Activated naive CD4-positive, alpha-beta T cell treated with anti-CD3 and anti-CD28 coated beads for 36 hours (primary cell): ENCODE measurements at regions not wholly inside any gene's neighbourhood (a gene's known extent, or its start where the extent isn't known, plus 50 kb on each side); places are given as distances from the start of the nearest gene placed in this dataset.
A peak's percentile ranks its signal among the peaks of the same experiment; 100 is the strongest.

Source experiments
- CTCF ChIA-PET: fragments of 350-600 bp; sonication (Branson Sonifier 250); formaldehyde crosslinking; loops from one replicate; lab custom pipeline; 2021; ENCODE audit warnings: antibody characterized with exemption; lab: Charles Lee
- DNase-seq: peaks from one replicate; pipeline ENCODE4 v3.0.0-alpha.2; 2020
- H3K27ac Mint-ChIP-seq: one replicate; pipeline ENCODE4 v1.8.0; 2021; ENCODE audit warnings: mild to moderate bottlenecking, mixed read lengths
- H3K27me3 Mint-ChIP-seq: one replicate; pipeline ENCODE4 v1.8.0; 2021; ENCODE audit warnings: low read depth, mixed read lengths
- H3K36me3 Mint-ChIP-seq: one replicate; pipeline ENCODE4 v1.8.0; 2021; ENCODE audit warnings: low read depth, mixed read lengths
- H3K4me1 Mint-ChIP-seq: one replicate; pipeline ENCODE4 v1.8.0; 2021; ENCODE audit warnings: low read depth, mixed read lengths
- H3K4me3 Mint-ChIP-seq: one replicate; pipeline ENCODE4 v1.8.0; 2021; ENCODE audit warnings: mild to moderate bottlenecking, moderate library complexity, mixed read lengths
- H3K9me3 Mint-ChIP-seq: one replicate; pipeline ENCODE4 v1.8.0; 2021; ENCODE audit warnings: mixed read lengths
- intact Hi-C: fragments of 100-400 bp; cut with micrococcal nuclease; formaldehyde crosslinking; loops from one replicate; pipeline ENCODE4 v1.15.1; 2023

- Mint-ChIP-seq H3K4me1 (peaks cover 14% of the 10 kb centered on the region), H3K27me3 (no peaks in the 10 kb centered on the region), H3K27ac (no peak overlapping the region), H3K36me3 (no peaks in the 10 kb centered on the region), H3K4me3 (no peak overlapping the region), H3K9me3 (no peaks in the 10 kb centered on the region)
- intact Hi-C loops = no loop called here
- CTCF ChIA-PET = no interaction called here
- no peak for DNase-seq
Measured at GRCh38 chr2:64823794-64824193, 165.4 kb upstream of the SLC1A4 start.

DNA sequence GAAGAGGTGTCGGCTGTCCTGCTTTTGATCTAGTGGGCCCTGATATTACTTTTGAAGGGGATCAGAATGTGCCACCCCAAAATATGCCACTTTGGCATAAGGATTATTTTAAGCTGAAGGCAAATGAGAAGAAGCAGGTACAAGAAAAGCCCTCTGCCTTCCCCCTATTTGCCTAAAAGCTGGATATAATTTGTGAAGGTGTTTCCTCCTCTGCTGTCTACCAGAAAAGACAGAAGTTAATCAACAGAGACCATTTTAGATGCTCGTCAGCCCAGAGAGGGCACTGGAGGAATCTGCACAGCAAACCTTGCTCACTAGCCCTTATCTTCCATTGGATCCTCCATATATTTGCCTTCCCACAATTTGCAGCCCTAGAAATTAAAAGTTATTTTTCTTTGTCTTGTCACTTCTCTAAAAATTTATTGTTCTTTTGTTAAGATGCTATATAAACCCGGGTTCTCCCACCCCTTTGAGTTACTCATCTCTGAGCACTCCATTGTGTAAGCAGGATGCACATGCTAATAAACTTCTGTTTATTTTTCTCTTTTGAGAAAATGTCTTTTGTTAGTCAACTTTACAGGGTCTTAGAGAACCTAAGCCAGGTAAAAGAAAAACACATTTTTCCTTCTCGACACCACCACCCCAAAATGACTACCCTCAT, 163.2 kb upstream of the SLC1A4 start:
- H3K9me3 Mint-ChIP-seq = peaks cover 1% of the 10 kb centered on the region
- CTCF ChIA-PET = no interaction called here
- H3K4me3 Mint-ChIP-seq = no peak overlapping the region
- no peak for DNase-seq
- peaks cover 8% of the 10 kb centered on the region for H3K4me1 Mint-ChIP-seq
- no peaks in the 10 kb centered on the region for H3K36me3 Mint-ChIP-seq
- no peak overlapping the region for H3K27ac Mint-ChIP-seq
- intact Hi-C loops = no loop called here
- no peaks in the 10 kb centered on the region for H3K27me3 Mint-ChIP-seq

DNA sequence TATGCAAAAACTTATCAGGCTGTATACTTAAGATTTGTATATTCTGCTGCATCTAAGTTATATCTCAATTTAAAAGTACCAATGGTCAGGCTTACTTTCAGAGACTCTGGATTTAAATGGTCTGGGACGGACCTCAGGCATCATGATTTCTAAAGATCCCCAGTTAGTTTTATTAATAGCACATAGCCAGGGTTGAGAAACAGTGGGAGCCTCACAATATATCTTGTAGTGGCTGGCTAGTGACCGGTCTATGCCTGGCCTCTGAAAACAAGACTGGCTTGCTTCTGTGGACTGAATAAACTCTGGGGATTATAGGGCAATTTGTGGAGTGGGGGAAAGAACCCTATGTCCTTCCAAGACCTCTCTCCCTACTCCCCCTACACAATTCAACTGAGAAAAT, 162.5 kb upstream of the SLC1A4 start:
- no peak for DNase-seq
- Mint-ChIP-seq H3K27me3 (no peaks in the 10 kb centered on the region), H3K36me3 (no peaks in the 10 kb centered on the region), H3K27ac (no peak overlapping the region), H3K9me3 (peaks cover 1% of the 10 kb centered on the region), H3K4me3 (no peak overlapping the region), H3K4me1 (peaks cover 16% of the 10 kb centered on the region)
- CTCF ChIA-PET = no interaction called here
- intact Hi-C loops = no loop called here

GRCh38 chr2:64828261-64828660, 160.9 kb upstream of the SLC1A4 start:
- Mint-ChIP-seq H3K9me3 (peaks cover 1% of the 10 kb centered on the region), H3K4me1 (peaks cover 16% of the 10 kb centered on the region)
- intact Hi-C loops = no loop called here

DNA sequence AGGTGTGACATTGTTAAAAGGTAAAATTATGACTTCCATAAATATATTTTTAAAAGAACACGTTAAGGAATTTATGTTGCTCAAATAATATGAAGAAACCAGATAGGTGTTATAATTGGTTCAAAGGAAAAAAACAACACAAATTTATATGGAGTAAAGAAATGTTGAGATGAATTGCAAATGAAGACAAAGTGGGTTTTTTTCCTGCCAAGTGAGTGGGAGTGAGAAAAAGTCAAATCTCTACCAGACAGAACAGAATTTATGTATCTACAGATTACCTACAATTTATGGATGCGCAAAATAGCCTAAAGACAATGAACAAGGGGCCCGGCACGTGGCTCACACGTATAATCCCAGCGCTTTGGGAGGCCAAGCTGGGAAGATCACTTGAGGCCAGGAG, 159.7 kb upstream of the SLC1A4 start:
- CTCF ChIA-PET = interaction anchor here (1.4 to 6.2 kb wide), 2 partner anchors 180 to 276 kb away, joined by 3 to 105 read pairs; partner anchors contain the start of gene SERTAD2
- intact Hi-C loops = no loop called here
- Mint-ChIP-seq H3K36me3 (no peaks in the 10 kb centered on the region), H3K4me1 (peaks cover 16% of the 10 kb centered on the region), H3K9me3 (peaks cover 1% of the 10 kb centered on the region), H3K27ac (no peak overlapping the region), H3K4me3 (no peak overlapping the region), H3K27me3 (peaks cover 5% of the 10 kb centered on the region)
- DNase-seq = no peak

More at GRCh38 chr2:64828261-64828660, 160.9 kb upstream of the SLC1A4 start:
- H3K4me3 Mint-ChIP-seq = no peak overlapping the region
- no peaks in the 10 kb centered on the region for H3K27me3 Mint-ChIP-seq
- no peaks in the 10 kb centered on the region for H3K36me3 Mint-ChIP-seq
- CTCF ChIA-PET = interaction anchor here (0.5 to 6.2 kb wide), 5 partner anchors 31 to 274 kb away, joined by 3 to 105 read pairs (median 3); partner anchors contain the start of gene SERTAD2
- DNase-seq = no peak
- no peak overlapping the region for H3K27ac Mint-ChIP-seq

DNA sequence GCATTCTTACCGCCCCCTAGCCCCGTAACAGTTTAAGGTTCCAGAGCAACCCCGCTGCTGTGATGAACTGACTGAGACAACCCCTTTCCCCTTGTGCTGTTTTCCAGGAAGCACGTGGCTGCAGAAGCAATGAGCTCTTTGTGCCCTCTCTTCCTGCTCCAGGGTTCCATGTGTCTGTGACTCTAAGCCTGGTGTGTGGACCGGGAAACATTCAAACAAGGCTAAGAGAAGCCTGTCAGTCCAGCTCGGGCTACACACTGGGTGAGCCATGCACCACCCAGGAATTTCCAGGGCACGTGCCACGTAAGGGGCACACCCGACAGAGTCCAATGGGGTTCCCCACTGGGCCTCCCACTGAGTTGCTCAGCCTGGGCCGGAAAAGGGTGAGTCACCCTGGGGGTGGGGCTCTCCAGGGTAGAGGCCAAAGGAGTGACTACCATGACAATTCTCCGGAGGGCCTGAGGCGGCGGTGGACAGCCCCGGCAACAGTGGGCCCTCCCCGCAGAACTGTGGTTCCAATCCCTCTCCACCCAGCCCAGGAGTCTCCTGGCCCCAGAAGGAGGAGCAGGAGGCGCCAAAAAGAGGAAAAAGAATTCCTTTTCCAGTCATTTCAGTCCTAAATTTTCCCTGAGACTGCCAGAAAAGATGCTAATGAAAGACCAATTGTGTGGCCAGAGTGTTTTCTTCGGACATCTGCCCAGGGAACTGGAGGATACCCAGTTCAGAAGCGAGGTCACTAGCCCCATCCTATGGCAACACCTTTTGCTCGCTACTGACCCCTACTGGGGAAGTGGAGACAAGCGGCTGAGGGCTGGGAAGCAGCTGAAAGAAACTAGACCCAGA, 157.8 kb upstream of the SLC1A4 start:
- CTCF ChIA-PET = interaction anchor here (0.6 to 6.2 kb wide), 26 partner anchors 9 to 308 kb away, joined by 3 to 105 read pairs (median 4); partner anchors contain the start of gene SERTAD2
- H3K9me3 Mint-ChIP-seq = peaks cover 1% of the 10 kb centered on the region
- H3K27me3 Mint-ChIP-seq = peaks cover 5% of the 10 kb centered on the region
- no peaks in the 10 kb centered on the region for H3K36me3 Mint-ChIP-seq
- intact Hi-C loops = loop anchor here (1.0 to 2.0 kb wide), 9 partner anchors 11 to 307 kb away; partner anchors contain the start of genes AFTPH and CEP68
- H3K4me3 Mint-ChIP-seq = peak overlapping the region; percentile 52
- peak; percentile 94 for DNase-seq
- H3K4me1 Mint-ChIP-seq = peaks cover 16% of the 10 kb centered on the region
- peak overlapping the region; percentile 81 for H3K27ac Mint-ChIP-seq

- intact Hi-C loops = loop anchor here (1.0 to 2.0 kb wide), 10 partner anchors 12 to 308 kb away; partner anchors contain the start of genes AFTPH and CEP68
- no peak overlapping the region for H3K4me3 Mint-ChIP-seq
- no peaks in the 10 kb centered on the region for H3K36me3 Mint-ChIP-seq
- H3K9me3 Mint-ChIP-seq = peaks cover 1% of the 10 kb centered on the region
- CTCF ChIA-PET = interaction anchor here (0.6 to 6.2 kb wide), 22 partner anchors 8 to 308 kb away, joined by 3 to 105 read pairs (median 5); partner anchors contain the start of gene SERTAD2
- peaks cover 5% of the 10 kb centered on the region for H3K27me3 Mint-ChIP-seq
- DNase-seq = no peak
- H3K4me1 Mint-ChIP-seq = peaks cover 16% of the 10 kb centered on the region
- peak overlapping the region; percentile 81 for H3K27ac Mint-ChIP-seq
Measured at GRCh38 chr2:64831977-64832328, 157.2 kb upstream of the SLC1A4 start.

DNA sequence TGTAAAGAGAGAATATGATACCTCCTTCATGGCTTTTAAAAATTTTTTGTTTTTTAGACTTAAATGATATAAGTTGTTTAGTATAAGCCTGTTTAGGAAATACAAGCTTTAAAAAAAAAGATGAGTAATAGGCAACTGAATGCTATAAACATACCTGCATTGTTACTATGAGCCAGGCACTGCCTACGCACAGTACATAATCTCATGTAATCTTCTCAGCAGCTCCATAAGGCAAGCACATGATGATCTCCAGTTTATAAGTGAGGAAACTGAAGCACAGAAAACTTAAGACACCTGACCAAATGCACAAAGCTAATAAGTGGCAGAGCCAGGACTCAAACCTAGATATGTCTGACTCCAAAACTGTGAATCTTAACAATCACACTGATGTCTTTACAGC, 156.3 kb upstream of the SLC1A4 start:
- no peak overlapping the region for H3K27ac Mint-ChIP-seq
- peaks cover 16% of the 10 kb centered on the region for H3K4me1 Mint-ChIP-seq
- no peaks in the 10 kb centered on the region for H3K36me3 Mint-ChIP-seq
- no peak overlapping the region for H3K4me3 Mint-ChIP-seq
- CTCF ChIA-PET = interaction anchor here (0.7 to 6.2 kb wide), 13 partner anchors 13 to 310 kb away, joined by 3 to 105 read pairs (median 4); partner anchors contain the start of gene SERTAD2
- no peak for DNase-seq
- H3K27me3 Mint-ChIP-seq = peaks cover 5% of the 10 kb centered on the region
- peaks cover 1% of the 10 kb centered on the region for H3K9me3 Mint-ChIP-seq
- intact Hi-C loops = loop anchor here (1.0 kb wide), 1 partner anchor 32 kb away; no protein-coding TSS in a partner anchor

GRCh38 chr2:64836566-64836965, 152.6 kb upstream of the SLC1A4 start:
- no peak overlapping the region for H3K4me3 Mint-ChIP-seq
- no peaks in the 10 kb centered on the region for H3K36me3 Mint-ChIP-seq
- peaks cover 11% of the 10 kb centered on the region for H3K4me1 Mint-ChIP-seq
- CTCF ChIA-PET = no interaction called here
- no peak for DNase-seq
- H3K27ac Mint-ChIP-seq = no peak overlapping the region
- intact Hi-C loops = no loop called here
- H3K9me3 Mint-ChIP-seq = no peaks in the 10 kb centered on the region
- H3K27me3 Mint-ChIP-seq = peaks cover 5% of the 10 kb centered on the region

DNA sequence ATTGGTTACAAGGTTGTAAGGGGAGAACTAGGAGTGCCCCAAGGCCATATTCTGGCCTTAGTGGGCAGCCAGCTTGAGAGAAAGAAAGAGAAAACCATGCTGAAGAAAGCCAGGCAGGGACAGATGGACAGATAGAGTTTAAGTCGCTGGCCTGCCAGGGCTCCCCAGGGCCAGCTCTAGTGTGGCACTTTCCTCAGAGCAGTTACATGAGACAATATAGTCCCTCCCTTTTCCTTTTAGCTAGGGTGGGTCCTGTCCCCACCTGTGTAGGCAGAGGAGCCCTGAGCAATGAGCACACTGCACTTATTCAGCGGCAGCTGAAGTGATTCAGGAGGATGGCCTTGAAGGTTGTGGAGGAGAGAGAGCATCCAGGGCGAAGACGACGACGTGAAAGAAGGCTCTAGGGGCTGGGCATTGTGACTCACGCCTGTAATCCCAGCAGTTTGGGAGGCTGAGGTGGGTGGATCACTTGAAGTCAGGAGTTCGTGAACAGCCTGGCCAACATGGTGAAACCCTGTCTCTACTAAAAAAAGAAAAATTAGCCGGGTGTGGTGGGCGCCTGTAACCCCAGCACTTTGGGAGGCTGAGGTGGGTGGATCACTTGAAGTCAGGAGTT, 152.0 kb upstream of the SLC1A4 start:
- Mint-ChIP-seq H3K4me3 (no peak overlapping the region), H3K36me3 (no peaks in the 10 kb centered on the region), H3K27me3 (peaks cover 5% of the 10 kb centered on the region), H3K4me1 (peaks cover 10% of the 10 kb centered on the region), H3K27ac (no peak overlapping the region), H3K9me3 (no peaks in the 10 kb centered on the region)
- CTCF ChIA-PET = interaction anchor here (0.7 kb wide), 1 partner anchor 191 kb away, joined by 3 read pairs; no protein-coding TSS in a partner anchor
- DNase-seq = no peak
- intact Hi-C loops = no loop called here

DNA sequence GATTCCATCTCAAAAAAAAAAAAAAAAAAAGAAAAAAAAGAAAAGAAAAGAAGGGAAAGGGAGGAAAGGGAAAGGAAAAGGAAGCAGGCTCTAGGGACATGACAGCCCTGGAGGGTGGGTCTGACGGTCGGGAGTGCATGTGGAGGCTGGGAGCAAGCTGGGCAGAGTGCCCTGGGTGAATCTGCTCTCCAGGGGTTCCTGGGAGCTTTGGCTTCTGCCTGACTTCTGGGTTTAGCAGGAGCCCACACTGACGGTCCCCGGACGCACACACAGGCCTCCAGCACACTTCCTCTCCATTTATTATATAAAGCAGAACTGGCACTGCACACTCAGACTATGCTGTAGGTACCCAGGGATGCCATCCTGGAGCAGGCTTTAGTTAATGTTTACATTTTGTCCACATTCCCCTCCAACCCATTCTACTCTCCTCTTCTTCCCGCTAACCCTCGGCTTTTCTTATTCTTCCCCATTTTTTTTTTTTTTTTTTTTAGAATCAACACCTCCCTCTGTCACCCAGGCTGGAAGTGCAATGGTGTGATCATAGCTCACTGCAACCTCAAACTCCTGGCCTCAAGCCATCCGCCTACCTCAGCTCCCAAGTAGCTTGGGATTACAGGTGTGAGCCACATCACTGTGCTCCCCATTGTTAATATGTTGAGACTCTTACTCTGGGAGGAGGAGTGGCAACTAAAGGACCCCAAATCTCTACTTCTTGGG, 151.1 kb upstream of the SLC1A4 start:
- peaks cover 10% of the 10 kb centered on the region for H3K4me1 Mint-ChIP-seq
- no peaks in the 10 kb centered on the region for H3K9me3 Mint-ChIP-seq
- H3K4me3 Mint-ChIP-seq = no peak overlapping the region
- no peaks in the 10 kb centered on the region for H3K36me3 Mint-ChIP-seq
- H3K27ac Mint-ChIP-seq = no peak overlapping the region
- CTCF ChIA-PET = interaction anchor here (2.2 kb wide), 1 partner anchor 188 kb away, joined by 5 read pairs; no protein-coding TSS in a partner anchor
- H3K27me3 Mint-ChIP-seq = peaks cover 5% of the 10 kb centered on the region
- intact Hi-C loops = no loop called here
- DNase-seq = no peak
